ENCODE measurements at regions not wholly inside any gene's neighbourhood (a gene's known extent, or its start where the extent isn't known, plus 50 kb on each side); places are given as distances from the start of the nearest gene placed in this dataset.
A peak's percentile ranks its signal among the peaks of the same experiment; 100 is the strongest.
"Not testable (repeated sequence)": the region's sequence is repeated elsewhere in the genome, so short reads cannot be mapped to it uniquely, and the experiment has no call there.

DNA sequence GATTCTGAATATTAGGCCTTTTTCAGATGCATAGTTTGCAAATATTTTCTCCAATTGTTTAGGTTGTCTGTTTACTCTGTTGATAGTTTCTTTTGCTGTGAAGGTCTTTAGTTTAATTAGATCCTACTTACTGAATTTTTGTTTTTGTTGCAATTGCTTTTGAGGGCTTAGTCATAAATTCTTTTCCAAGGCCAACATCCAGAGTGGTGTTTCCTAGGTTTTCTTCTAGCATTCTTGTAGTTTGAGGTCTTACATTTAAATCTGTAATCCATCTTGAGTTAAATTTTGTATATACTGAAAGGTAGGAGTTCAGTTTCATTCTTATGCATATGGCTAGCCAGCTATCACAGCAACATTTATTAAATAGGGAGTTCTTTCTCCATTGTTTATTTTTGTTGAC, 404.8 kb downstream of the LNPK start:
- in situ Hi-C loops (cut with HindIII; ENCODE audit: low pct_unique_long_range_greater_than_20kb, low sequenced_read_pairs): no loop called here
- DNase-seq (ENCODE audit: low read depth): no peak

DNA sequence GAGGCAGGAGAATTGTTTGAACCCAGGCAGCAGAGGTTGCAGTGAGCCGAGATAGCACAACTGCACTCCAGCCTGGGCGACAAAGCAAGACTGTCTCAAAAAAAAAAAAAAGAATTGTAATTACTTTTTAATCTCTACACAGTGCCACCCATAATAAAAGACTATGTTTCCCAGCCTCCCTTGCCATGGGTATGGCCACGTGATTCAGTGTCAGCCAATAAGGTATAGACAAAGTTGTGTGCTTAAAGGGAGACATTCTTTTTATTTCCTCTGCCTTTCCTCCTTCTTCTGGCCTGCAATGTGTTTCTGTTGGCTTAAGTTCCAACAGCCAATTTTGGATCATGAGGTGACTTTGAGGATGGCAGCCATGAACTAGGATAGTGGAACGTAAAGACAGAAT, 406.9 kb downstream of the LNPK start:
- in situ Hi-C loops (cut with HindIII; ENCODE audit: low pct_unique_long_range_greater_than_20kb, low sequenced_read_pairs): no loop called here
- no peak for DNase-seq (ENCODE audit: low read depth)

GRCh38 chr2:175593686-175594525, 408.2 kb downstream of the LNPK start:
- in situ Hi-C loops (cut with HindIII; ENCODE audit: low pct_unique_long_range_greater_than_20kb, low sequenced_read_pairs); DNase-seq (ENCODE audit: low read depth): not testable (repeated sequence)

DNA sequence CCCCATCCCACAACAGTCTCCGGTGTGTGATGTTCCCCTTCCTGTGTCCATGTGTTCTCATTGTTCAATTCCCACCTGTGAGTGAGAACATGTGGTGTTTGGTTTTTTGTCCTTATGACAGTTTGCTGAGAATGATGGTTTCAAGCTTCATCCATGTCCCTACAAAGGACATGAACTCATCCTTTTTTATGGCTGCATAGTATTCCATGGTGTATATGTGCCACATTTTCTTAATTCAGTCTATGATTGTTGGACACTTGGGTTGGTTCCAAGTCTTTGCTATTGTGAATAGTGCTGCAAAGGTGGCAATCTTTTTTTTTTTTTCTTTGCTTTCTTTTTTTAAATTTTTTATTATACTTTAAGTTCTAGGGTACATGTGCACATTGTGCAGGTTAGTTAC, 406.7 kb upstream of the ATP5MC3 start:
- in situ Hi-C loops (cut with HindIII; ENCODE audit: low pct_unique_long_range_greater_than_20kb, low sequenced_read_pairs); DNase-seq (ENCODE audit: low read depth): not testable (repeated sequence)

GRCh38 chr2:175585496-175585895, 404.0 kb upstream of the ATP5MC3 start:
- no peak for DNase-seq (ENCODE audit: low read depth)
- in situ Hi-C loops (cut with HindIII; ENCODE audit: low pct_unique_long_range_greater_than_20kb, low sequenced_read_pairs): no loop called here

GRCh38 chr2:175580652-175581051, 399.1 kb upstream of the ATP5MC3 start:
- in situ Hi-C loops (cut with HindIII; ENCODE audit: low pct_unique_long_range_greater_than_20kb, low sequenced_read_pairs): no loop called here
- no peak for DNase-seq (ENCODE audit: low read depth)

- in situ Hi-C loops (cut with HindIII; ENCODE audit: low pct_unique_long_range_greater_than_20kb, low sequenced_read_pairs): no loop called here
- no peak for DNase-seq (ENCODE audit: low read depth)
These were observed 398.1 kb upstream of the ATP5MC3 start for GRCh38 chr2:175579646-175580045.

DNA sequence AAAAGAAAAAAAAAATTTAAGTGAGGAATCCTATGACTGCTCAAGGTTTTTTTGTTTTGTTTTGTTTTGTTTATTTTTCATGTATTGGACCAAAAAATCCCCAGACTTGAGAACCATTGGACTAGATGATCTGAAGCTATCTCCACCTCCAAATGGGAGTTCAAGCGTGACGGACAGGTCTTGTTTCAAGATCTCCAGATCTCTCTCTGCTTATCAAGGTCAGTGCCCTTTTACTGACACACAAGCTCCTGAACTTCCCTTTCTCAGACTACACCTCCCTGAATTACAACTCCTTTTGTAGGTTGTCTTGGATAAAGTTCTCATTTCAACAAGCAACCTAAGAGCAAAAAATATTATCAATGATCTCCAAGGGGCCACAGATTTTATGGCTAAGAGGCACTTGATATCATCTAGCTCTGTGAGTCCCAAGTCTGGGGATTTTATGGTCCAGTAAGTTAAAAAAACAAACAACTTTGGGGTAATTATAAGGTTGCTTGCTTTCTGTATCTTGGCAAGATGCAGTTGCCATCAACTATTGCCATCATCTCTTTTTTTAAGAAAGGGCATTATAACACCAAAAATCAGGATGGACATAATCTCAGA, 396.0 kb upstream of the ATP5MC3 start:
- peak; percentile 10 for DNase-seq (ENCODE audit: low read depth)
- in situ Hi-C loops (cut with HindIII; ENCODE audit: low pct_unique_long_range_greater_than_20kb, low sequenced_read_pairs): no loop called here

DNA sequence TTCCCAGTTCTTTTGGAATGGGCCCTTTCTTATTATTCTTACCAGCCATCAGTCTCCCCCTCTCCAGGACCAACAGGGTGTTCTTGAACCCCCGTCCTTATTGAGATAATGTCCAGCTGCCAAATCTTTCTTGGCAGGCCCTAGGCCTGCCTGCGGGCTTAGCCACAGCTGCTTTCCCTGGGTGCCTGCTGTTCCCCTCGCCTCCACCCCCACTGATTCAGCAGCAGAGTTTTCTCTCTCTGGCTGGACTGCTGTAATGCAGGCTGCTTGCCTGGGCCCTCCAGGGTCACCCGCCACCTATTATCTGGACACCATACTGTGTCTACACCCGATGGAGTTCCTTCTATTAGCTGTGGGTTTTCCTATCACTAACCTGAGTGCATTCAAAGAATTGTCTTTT, 395.4 kb upstream of the ATP5MC3 start:
- in situ Hi-C loops (cut with HindIII; ENCODE audit: low pct_unique_long_range_greater_than_20kb, low sequenced_read_pairs): no loop called here
- no peak for DNase-seq (ENCODE audit: low read depth)

DNA sequence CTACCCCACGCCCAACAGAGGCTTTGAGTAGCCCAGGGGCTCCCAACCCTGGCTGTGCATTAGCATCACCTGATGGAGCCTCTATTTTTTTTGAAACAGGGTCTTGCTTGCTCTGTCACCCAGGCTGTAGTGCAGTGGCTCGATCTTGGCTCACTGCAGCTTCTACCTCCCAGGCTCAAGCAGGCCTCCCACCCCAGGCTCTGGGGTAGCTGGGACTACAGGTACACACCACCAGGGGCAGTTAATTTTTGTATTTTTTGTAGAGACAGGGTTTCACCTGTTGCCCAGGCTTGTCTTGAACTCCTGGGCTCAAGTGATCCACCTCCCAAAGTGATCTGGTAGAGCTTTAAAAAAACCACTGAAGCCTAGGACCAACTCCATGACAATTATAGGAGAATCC, 394.8 kb upstream of the ATP5MC3 start:
- in situ Hi-C loops (cut with HindIII; ENCODE audit: low pct_unique_long_range_greater_than_20kb, low sequenced_read_pairs): no loop called here
- no peak for DNase-seq (ENCODE audit: low read depth)

- in situ Hi-C loops (cut with HindIII; ENCODE audit: low pct_unique_long_range_greater_than_20kb, low sequenced_read_pairs): no loop called here
- DNase-seq (ENCODE audit: low read depth): no peak
These were observed 394.1 kb upstream of the ATP5MC3 start for GRCh38 chr2:175575346-175576258.

GRCh38 chr2:175574069-175574468, 392.6 kb upstream of the ATP5MC3 start:
- DNase-seq (ENCODE audit: low read depth): no peak
- in situ Hi-C loops (cut with HindIII; ENCODE audit: low pct_unique_long_range_greater_than_20kb, low sequenced_read_pairs): no loop called here

- DNase-seq (ENCODE audit: low read depth): no peak
- in situ Hi-C loops (cut with HindIII; ENCODE audit: low pct_unique_long_range_greater_than_20kb, low sequenced_read_pairs): no loop called here
These were observed 389.7 kb upstream of the ATP5MC3 start for GRCh38 chr2:175571078-175571653.

- in situ Hi-C loops (cut with HindIII; ENCODE audit: low pct_unique_long_range_greater_than_20kb, low sequenced_read_pairs): no loop called here
- no peak for DNase-seq (ENCODE audit: low read depth)
These were observed 386.7 kb upstream of the ATP5MC3 start for GRCh38 chr2:175568109-175568730.

DNA sequence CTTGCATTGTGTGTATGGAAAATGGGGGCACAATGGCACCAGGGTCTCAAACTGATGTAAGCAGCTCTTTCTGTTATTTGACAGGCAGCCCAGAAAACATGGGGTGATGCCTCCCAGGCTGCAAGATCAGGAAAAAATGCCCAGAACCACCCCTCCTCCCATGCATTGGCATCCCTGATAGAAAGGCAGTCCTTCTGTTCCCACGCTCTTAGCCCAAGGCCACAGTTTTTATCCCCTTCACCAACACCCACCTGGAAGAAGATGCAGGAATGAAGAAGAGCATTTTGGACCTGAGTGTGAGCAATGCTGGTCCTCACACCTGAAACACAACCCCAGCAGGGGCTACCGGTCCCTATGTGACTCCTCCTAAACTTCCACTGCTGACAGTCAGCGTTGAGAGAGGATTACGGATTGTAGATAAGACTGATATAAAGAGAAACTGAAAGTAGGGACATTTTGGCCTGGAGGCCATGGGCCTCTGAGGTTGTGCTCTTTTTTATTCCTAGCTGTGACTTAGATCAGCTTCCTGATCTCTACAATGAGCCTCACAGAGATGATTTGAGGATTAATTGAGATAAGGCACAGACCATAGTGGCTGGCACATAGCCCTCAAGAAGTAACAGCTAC, 386.0 kb upstream of the ATP5MC3 start:
- in situ Hi-C loops (cut with HindIII; ENCODE audit: low pct_unique_long_range_greater_than_20kb, low sequenced_read_pairs): no loop called here
- DNase-seq (ENCODE audit: low read depth): no peak

- in situ Hi-C loops (cut with HindIII; ENCODE audit: low pct_unique_long_range_greater_than_20kb, low sequenced_read_pairs): no loop called here
- no peak for DNase-seq (ENCODE audit: low read depth)
These were observed 379.1 kb upstream of the ATP5MC3 start for GRCh38 chr2:175560521-175561169.

DNA sequence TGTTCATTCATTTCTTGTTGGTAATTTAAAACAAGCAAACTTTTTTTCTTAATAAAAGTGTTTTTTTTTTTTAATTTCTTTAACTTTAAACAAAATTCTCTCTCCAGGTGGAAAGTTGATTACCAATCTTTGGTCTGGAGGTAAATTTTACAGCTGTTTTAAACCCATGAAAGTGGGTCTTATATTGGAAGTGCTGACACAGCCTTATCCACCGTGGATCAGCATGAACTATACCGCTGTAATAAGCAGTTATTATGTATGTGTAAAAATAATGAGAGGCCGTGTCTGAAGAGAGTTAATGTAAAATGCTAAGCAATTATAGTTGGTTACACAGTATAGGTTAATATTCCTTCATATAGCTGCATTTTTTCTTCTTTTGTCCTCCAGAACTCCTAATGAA, 378.1 kb upstream of the ATP5MC3 start:
- DNase-seq (ENCODE audit: low read depth): no peak
- in situ Hi-C loops (cut with HindIII; ENCODE audit: low pct_unique_long_range_greater_than_20kb, low sequenced_read_pairs): no loop called here
